ENCODE measurements at regions not wholly inside any gene's neighbourhood (a gene's known extent, or its start where the extent isn't known, plus 50 kb on each side); places are given as distances from the start of the nearest gene placed in this dataset.

GRCh38 chr2:60091894-60092293 is 461.6 kb downstream of the BCL11A start:
- no peak for DNase-seq

GRCh38 chr2:60091266-60091665 is 462.2 kb downstream of the BCL11A start:
- DNase-seq = no peak

GRCh38 chr2:60079562-60079961 is 473.9 kb downstream of the BCL11A start:
- DNase-seq = no peak

DNA sequence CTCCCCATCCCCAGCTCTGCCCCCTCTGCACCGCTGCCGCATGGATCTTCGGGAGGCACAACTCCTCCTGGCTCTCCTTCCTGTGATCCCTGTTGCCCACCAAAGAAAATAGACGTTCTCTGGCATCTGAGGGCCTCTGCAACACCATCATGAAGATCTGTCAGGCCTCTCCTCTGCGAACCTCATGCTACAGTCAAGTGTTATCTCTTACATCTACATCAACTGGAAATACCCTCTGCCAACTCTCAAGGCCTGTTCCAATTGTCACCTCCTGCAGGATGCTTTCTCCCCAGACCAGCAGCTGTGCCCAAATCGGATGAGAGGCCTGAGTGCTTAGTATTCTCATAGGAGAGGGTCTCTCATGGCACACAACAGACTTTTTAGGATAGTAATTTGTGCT is 478.4 kb downstream of the BCL11A start:
- DNase-seq = no peak

GRCh38 chr2:60073201-60073600 is 480.3 kb downstream of the BCL11A start:
- DNase-seq = no peak

- no peak for DNase-seq
Measured at GRCh38 chr2:60072609-60073008, 480.8 kb downstream of the BCL11A start.

DNA sequence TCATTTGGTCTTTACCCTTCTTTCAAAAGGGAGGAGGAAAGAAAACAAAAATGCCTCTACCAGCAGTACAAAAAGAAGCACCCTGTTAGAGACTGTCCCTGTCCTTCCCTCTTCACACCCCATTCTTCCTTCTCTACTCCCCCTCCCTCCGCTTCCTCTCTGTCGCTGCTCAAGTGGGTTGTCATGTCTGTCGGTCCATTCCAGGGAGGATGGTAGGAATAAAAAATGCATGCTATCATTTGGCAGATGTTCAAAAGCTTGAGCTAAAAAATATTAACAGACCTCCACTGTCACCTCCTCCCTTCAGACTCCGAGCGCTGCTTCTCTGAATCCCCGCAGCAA is 482.0 kb downstream of the BCL11A start:
- DNase-seq = no peak

DNA sequence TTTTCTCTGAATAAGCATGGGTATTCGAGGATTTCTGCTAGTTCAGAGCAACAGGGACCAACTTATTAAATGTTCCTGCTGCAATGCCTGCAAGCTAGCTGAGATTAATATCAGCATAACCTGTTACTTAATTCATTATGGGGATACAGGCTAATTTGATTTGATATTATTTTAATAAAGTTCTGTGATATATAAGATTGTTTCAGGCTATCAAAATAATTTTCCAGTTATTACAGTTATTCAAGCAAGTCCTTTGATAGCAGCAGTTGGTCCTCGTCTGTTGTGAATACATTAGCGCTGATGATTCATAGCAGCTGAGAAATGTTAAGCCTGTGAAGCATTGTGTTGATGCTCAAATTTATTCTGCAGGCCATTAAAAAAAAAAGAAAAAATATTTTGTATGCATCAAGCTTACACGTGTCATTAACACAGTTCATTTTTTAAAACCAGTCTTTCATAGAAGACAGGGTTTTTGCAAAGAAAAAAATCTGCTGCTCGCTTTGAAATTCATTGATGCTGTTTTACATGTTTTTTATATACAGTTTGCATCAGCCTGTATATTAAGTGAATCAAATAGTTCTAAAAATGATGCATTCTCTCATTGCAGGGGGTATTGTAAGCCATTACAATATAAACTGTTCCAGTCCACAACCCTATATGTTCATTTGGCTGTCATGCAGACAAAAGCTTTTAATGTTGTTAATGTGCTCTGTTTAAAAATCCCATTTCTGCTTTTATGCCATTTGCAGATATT is 482.5 kb downstream of the BCL11A start:
- no peak for DNase-seq

DNA sequence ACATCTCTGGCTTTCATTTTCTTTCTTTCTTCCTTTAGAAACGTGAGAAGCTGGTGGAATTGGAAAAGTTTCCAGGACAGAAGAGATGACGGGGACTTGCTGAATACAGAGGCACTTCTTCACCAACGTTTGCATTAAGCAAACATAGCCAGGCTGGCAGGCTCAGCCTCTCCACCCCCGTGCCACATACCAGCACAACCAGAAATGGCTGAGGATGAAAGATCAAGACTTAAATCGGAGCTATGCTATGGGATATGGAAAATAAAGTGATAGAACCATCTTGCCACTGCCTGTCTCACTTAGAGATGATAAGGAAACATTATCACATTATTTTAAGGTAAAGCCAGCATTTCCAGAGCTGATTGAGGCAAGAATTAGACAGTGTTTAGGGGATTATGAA is 483.3 kb downstream of the BCL11A start:
- DNase-seq = no peak

DNA sequence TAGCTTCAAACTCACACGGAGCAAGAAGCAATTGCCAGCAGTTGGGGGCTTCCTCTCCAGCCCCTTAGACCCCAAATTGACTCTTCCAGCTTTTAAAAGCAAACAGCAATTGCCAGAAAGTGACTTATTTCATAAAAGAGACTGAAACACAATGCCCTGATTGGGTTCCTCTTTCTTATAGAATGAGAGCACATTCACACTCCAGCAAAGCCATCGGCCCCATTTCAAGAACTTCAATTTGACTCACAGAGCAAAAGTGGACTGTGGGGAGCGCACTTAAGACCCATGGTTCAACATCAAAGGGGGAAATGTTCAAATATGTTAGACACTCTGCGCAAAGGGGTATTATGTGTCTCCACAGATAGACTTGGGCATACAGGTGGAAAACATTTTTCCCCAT is 484.7 kb downstream of the BCL11A start:
- DNase-seq = no peak

DNA sequence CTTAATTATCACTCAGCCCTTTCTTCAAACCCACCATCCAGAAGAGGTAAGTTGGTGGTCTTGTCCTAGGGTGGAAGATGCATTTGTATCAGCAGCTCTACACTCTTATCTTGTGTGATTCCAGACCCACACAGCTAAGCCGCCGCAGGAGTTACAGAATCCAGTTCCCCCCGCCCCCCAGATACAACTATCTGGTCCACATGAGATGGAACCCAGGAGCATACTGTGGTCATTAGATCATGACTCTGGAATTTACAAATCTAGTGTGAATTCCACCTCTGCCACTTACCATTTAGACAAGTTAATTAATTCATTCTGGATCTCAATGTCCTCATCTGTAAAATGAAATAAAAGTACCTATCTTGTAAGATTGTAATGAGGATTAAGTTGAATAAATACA is 486.4 kb downstream of the BCL11A start:
- DNase-seq = no peak

DNA sequence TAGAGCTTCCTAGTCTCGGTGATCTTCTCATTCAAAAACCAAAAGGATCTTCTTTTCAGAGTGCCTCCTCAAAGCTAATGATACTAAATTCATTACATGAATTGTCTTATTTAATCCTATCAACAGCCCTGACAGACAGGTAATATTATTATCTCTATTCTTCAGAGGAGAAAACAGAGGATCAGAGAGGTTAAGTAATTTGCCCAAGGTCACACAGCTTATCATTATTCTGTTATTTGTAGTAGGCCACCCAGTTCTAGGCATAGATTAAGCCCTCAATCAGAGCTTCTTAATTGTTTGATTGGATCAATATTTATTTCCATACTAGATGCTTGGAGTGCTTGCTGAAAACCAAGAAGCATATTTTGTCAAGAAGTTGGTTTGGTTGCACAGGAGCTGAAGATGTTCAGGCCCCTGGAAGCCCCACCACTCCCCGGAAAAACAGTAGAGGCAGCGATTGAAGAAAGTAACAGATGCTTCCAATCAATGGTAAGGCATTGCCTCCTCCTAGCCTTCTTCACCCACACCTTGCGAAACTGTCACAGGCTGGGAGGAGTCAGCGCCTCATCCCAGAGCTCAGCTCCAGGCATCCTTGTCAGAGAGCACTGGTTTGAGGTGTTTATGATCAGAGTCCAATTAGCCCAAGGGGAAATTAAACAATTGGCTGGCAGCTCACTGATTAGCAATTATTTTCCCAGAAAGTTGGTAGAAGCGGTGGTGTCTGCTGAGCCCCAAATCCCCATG is 487.2 kb downstream of the BCL11A start:
- DNase-seq = no peak

GRCh38 chr2:60064687-60065389 is 488.6 kb downstream of the BCL11A start:
- DNase-seq = no peak

DNA sequence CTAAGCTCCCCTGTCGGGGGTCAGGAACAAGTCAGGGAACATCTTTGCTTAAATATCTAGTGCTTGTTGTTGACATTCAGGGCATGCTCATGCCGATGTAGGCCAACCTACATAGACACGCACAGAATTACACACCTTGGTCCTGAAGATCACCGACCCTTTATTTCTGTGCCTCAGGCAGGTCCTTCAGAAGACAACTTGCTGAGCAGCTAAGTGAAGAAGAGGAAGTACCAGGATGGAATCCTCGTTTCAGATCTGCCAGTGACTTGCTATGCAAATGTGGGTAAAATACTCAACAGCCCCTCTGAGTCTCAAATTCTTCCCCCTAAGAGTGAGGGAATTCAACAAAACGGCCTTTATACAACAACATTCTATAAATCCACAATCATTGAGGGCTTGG is 494.7 kb downstream of the BCL11A start:
- no peak for DNase-seq

DNA sequence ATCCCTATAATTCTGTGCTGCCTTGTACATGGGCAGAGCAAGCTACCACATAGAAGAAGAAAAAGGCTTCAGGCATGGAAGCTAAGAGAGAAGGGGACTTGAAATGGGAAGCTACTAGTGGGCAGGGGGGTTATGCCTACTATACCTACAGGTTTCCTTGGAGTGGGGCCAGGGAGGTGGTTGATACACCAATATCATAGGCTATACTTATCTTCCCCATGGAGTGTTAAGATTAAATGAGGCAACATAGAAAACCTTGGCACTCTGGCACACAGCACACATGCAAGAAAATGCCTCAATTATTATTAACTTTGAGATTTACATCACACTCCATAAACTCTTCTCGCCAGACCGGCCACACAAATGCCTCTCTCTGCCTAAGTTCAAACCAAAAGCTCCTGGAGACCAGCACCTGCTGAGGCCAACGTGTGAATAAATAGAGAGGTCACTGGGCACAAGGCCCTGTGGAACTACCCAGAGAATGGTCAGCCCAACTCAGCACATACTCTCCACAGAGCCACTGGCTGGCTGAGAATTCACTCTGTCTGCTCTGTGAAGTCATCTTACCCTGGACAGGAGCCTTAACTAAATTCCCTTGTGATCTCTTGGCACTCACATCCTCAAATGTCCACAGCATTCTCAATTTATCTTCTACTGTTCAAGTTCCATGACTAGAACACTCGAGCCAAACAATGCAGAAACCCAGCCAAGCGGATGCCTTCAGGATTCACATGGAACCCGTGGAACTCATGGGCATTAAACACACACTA is 498.7 kb downstream of the BCL11A start:
- DNase-seq = no peak

GRCh38 chr2:60053791-60054190 is 499.7 kb downstream of the BCL11A start:
- no peak for DNase-seq

DNA sequence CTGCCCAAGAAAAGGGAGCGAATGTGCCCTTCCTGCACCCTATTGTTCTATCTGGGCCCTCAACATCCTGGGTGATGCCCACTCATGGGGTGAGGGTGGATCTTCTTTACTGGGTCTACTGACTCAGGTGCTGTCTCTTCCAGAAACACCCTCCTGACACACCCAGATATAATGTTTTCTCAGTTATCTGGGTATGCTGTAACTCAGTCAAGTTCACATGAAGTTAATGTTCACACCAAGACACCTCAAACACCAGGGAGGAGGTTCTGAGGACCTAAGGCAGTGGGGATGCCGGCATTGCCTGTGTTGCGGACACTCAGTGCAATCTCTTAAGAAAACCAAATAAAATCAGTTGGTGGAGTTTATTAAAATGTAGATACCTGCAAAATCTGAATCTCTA is 500.9 kb downstream of the BCL11A start:
- DNase-seq = no peak

DNA sequence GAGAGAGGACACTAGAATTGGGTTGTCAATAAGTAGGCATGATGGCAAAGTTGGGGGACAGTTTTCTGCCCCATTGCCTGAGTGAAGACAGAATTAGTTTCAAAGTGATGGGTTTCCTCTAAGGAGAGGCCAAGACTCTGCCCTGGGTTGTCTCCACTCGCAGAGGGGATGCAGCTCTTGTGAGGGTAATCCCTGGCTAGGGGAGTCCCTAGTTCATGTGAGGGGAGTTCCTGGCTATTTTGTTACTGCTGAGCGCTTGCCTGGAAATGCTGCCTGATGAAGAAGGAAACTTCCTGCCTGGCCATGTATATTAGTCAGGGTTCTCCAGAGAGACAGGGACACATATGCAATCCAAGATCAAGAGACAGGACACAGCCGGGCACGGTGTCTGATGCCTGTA is 501.5 kb downstream of the BCL11A start:
- no peak for DNase-seq

DNA sequence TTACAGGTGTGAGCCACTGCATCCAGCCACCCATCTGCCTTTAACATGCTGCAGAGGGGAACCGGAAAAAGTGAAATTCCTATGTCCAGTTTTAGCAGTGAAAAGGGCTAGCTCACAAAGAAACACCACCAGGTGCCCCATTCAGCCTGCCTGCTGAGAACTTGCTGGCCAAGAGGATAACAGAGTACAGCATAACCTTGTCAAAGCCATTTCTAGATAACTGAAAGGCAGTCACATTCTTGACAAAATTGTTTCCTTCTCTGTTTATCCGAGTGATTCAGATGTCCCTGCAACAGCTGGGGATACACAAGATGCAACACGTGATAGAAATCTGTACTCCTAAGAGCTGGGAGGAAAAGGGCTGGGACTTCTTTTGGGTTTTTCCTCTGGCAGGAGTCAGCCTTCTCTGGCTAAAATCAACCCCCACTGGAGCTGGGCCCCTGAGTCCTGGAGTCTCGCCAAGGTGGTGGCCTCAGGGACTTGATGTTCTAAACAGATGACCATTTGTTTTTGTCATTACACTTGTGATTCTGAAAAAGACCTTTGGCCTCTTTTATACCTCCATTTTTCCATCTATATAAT is 505.4 kb downstream of the BCL11A start:
- DNase-seq = no peak

- DNase-seq = no peak
Measured at GRCh38 chr2:60047347-60047746, 506.1 kb downstream of the BCL11A start.

GRCh38 chr2:60046529-60046928 is 506.9 kb downstream of the BCL11A start:
- DNase-seq = no peak

DNA sequence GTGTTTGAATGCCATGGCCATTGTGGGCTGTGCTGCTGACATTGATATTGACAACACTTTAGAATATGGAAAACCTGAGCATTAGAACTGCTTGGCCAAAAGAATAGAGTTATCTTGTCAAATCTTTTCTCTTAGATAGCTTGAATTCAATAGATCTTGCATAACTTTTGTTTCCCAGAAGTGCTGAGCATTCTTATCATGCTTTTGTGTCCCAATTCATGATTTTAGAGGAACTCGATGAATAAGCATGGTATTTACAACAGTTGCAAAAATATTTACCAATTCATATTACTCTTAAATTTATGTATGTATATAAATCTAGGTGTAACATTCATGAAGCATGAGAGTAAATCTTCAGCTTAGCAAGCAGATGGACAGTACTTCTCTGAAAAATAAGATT is 508.0 kb downstream of the BCL11A start:
- DNase-seq = no peak

DNA sequence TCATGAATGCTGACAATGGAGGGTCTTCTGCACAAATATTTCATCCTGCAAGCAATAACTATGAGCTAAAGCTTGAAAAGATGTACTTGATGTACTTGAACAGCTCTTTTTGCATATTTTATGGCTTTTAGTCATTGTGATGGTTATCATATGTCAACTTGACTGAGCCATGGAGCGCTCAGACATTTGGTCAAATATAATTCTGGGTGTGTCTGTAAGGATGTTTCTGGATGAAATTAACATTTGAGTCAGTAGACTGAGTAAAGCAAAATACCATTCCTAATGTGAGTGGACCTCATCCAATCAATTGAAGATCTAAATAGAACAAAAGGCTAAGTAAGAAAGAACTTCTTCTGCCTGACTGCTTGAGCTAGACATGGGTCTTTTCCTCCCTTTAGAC is 509.0 kb downstream of the BCL11A start:
- DNase-seq = no peak

All from CD4-positive, alpha-beta T cell treated with Interleukin-17A for 4 hours (primary cell).